ENCODE measurements at regions not wholly inside any gene's neighbourhood (a gene's known extent, or its start where the extent isn't known, plus 50 kb on each side); places are given as distances from the start of the nearest gene placed in this dataset.

DNA sequence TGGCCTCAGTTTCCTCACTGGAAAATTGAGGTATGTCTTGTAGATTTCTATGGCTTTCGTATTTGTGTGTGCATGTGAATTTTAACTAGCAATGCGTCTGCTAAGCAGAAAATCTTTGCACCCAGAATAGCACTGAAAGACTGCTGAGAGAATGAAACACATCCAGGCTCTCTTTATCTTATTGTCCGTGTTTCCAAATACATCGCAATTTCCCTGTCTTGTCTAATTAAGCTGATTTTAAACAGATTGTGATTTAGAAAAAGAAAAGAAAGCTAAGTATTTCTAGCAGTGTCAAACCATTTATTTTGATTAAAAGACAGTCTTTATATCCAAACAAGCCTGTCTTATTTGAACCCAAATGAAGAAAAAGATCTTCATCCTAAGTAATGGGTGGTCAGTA is 168.6 kb downstream of the PMP22 start:
- TF ChIP-seq, protein P1, sequence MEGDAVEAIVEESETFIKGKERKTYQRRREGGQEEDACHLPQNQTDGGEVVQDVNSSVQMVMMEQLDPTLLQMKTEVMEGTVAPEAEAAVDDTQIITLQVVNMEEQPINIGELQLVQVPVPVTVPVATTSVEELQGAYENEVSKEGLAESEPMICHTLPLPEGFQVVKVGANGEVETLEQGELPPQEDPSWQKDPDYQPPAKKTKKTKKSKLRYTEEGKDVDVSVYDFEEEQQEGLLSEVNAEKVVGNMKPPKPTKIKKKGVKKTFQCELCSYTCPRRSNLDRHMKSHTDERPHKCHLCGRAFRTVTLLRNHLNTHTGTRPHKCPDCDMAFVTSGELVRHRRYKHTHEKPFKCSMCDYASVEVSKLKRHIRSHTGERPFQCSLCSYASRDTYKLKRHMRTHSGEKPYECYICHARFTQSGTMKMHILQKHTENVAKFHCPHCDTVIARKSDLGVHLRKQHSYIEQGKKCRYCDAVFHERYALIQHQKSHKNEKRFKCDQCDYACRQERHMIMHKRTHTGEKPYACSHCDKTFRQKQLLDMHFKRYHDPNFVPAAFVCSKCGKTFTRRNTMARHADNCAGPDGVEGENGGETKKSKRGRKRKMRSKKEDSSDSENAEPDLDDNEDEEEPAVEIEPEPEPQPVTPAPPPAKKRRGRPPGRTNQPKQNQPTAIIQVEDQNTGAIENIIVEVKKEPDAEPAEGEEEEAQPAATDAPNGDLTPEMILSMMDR (IDR thresholded peaks at IDR 0.05; ENCODE audit: control insufficient read depth, extremely low read depth, insufficient read depth) = no peak
- no peak for DNase-seq (ENCODE audit: low read depth)
- H3K4me3 ChIP-seq (ENCODE audit: low read depth, low read length) = no peak overlapping the region

DNA sequence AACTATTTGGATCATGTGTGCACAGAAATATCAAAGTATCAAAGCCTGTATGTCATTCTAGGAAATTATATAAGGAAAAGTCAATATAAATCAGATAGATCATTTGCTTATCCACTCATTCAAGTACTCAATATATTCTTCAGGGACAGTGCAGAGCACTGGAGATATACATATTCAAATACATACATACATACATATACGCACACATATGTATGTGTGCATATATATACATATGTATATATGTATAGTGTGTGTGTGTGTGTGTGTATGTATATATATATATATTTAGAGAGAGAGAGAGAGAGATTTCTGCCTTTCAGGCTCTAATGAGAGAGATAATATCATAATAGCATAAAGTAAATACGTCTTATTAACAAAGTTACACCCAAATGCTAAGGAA is 169.2 kb downstream of the PMP22 start:
- DNase-seq (ENCODE audit: low read depth) = no peak
- H3K4me3 ChIP-seq (ENCODE audit: low read depth, low read length) = no peak overlapping the region
- TF ChIP-seq, protein P1 (IDR thresholded peaks at IDR 0.05; ENCODE audit: control insufficient read depth, extremely low read depth, insufficient read depth) = no peak

DNA sequence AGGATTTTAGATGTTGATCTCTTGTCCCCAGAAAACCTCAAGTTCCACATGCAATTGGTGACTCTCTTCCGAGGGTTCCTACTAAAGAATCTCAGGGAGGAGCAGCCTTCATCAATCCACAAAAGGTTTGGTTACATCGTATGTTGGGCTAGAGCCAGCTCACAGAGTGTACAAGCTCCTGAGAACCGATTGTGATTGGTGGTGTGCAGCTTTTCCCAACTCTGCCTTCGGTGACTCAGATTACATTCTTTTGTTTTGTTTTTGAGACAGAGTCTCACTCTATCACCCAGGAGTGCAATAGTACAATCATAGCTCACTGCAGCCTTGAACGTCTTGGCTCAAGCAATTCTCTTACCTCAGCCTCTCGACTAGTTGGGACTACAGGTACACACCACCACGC is 172.4 kb downstream of the PMP22 start:
- H3K4me3 ChIP-seq (ENCODE audit: low read depth, low read length) = no peak overlapping the region
- TF ChIP-seq, protein P1 (IDR thresholded peaks at IDR 0.05; ENCODE audit: control insufficient read depth, extremely low read depth, insufficient read depth) = no peak
- DNase-seq (ENCODE audit: low read depth) = no peak

DNA sequence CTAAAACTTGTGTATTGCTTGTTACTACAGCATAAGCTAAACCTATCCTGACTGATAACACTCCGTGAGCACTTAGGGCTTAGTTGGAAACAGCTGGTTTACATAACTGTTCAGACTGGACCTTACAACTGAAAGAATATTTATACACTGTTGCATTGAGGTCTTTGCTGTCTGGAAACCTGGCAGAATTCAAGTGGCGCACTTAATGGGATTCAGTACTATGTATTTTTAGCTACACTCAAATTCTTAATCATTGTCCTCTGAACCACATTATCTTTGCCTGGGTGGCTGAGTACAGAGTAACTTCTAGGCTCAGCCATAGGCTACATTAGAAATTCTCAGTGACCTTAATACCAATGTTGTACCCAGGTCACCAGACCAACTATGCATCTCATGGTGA is 172.9 kb downstream of the PMP22 start:
- no peak for DNase-seq (ENCODE audit: low read depth)
- H3K4me3 ChIP-seq (ENCODE audit: low read depth, low read length) = no peak overlapping the region
- TF ChIP-seq, protein P1 (IDR thresholded peaks at IDR 0.05; ENCODE audit: control insufficient read depth, extremely low read depth, insufficient read depth) = no peak

DNA sequence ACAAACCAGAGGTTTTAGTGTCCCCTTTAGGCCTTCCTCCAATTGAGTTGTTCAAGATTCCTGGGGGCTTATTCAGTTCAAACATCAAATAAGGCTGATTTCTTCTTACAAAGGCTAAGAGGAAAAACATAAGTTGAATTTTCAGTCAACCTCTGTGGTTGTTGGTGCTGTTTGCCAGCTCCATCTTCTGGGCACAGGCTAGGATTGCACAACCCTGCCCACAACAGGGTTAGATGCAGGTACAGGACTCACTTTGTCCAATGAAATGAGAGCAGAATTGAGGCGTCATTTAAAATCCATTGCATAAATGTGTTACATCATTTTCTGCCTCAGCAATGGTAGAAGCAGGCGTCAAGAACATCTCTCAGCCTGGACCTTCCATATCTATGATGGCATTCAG is 173.3 kb downstream of the PMP22 start:
- H3K4me3 ChIP-seq (ENCODE audit: low read depth, low read length) = no peak overlapping the region
- no peak for DNase-seq (ENCODE audit: low read depth)
- TF ChIP-seq, protein P1 (IDR thresholded peaks at IDR 0.05; ENCODE audit: control insufficient read depth, extremely low read depth, insufficient read depth) = peak; percentile 61

DNA sequence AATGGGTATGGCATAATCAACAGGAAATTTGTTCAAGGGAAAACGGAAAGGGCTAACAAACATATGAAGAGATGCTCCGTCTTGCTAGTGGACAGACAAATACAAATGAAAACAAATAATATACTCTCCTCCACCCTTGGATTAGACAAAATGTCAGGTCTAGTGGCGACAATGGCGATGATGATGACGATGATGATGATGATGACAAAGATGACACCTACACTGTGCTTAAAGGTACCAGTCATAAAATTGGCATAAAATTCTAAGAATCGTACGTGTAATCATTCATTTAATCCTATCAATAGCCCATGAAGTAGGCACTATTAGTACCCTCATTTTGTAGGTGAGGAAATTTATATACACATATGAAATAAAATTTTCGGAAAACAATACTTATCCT is 174.6 kb downstream of the PMP22 start:
- TF ChIP-seq, protein P1 (IDR thresholded peaks at IDR 0.05; ENCODE audit: control insufficient read depth, extremely low read depth, insufficient read depth) = no peak
- no peak overlapping the region for H3K4me3 ChIP-seq (ENCODE audit: low read depth, low read length)
- no peak for DNase-seq (ENCODE audit: low read depth)

DNA sequence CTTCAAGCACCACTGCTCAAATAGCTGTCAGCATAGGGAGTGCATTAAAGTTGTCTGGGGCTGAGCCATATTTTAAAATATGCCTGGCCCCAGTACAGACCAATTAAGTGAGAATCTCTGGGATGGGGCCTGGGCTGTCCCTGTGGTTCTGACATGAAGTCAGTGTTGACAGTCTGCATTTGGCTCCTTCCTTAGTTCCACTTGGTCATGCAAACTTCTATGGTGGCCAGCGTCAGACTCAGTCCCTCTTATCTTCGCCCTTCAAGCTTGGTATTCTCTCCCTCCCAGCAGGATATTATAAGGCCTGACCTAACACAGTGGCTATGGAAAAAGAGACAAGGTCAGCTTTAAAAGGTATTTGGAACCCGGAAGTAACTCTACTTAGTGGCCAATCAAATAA is 177.2 kb downstream of the PMP22 start:
- TF ChIP-seq, protein P1 (IDR thresholded peaks at IDR 0.05; ENCODE audit: control insufficient read depth, extremely low read depth, insufficient read depth) = no peak
- no peak overlapping the region for H3K4me3 ChIP-seq (ENCODE audit: low read depth, low read length)
- DNase-seq (ENCODE audit: low read depth) = no peak
